ENCODE measurements at regions not wholly inside any gene's neighbourhood (a gene's known extent, or its start where the extent isn't known, plus 50 kb on each side); places are given as distances from the start of the nearest gene placed in this dataset.
A peak's percentile ranks its signal among the peaks of the same experiment; 100 is the strongest.
"Not testable (repeated sequence)": the region's sequence is repeated elsewhere in the genome, so short reads cannot be mapped to it uniquely, and the experiment has no call there.

DNA sequence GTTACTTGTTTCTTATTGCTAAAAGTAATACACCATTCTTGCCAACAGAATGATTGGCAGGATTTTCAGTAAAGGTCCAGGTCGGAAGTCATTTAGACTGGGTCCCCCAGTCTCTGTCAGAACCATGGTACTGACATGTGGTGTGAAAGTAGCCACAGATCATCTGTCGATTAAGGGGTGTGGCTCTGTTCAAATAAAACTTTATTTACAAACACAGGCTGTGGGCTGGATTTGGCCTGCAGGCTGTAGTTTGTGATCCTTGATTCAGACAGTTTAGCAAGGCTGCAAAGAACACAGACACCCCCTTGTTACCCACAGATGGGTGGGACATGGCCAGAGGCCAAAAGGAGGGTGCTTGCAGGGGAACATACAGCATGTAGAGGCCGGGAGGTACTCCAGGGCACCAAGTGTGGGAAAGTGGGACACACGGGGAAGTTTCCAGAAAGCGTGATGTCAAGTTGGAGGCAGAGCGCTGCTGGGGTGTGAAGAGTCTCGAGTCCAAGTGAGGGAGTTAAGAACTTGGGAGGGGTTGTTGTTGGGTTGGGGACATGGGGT, 104.1 kb upstream of the CCZ1B start:
- not testable (repeated sequence) for H3K4me3 Mint-ChIP-seq

GRCh38 chr7:6930787-6931186, 104.7 kb upstream of the CCZ1B start:
- DNase-seq = peak; percentile 21
- H3K36me3 Mint-ChIP-seq (ENCODE audit: insufficient read depth); H3K4me1 Mint-ChIP-seq (ENCODE audit: low read depth); H3K27me3 Mint-ChIP-seq (ENCODE audit: low read depth); ATAC-seq; H3K9me3 Mint-ChIP-seq: not testable (repeated sequence)
- peak overlapping the region; percentile 37 for H3K4me3 Mint-ChIP-seq

More for the DNA sequence above, 104.1 kb upstream of the CCZ1B start:
- not testable (repeated sequence) for DNase-seq; ATAC-seq; H3K27me3 Mint-ChIP-seq (ENCODE audit: low read depth); H3K4me1 Mint-ChIP-seq (ENCODE audit: low read depth); H3K9me3 Mint-ChIP-seq; H3K36me3 Mint-ChIP-seq (ENCODE audit: insufficient read depth)

DNA sequence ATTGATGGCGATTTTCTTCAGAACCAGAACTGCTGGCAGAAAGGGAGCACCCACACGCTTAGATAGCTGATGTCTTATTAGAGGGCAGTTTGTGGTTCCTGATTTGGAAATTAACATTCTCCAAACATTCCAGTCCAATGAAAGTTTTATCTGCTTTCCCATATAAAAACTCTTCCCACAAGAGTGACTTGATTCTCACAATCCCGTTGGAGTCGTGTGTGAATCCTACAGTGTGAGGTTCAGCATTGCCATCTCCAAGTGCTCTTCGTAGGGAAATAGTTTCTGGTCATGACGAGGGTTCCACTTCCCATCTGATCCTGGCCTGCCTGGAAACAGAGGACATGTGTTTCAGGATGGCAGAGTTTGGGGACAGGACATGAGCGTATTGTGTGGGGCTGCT, 105.4 kb upstream of the CCZ1B start:
- not testable (repeated sequence) for DNase-seq; H3K4me3 Mint-ChIP-seq; H3K9me3 Mint-ChIP-seq; H3K36me3 Mint-ChIP-seq (ENCODE audit: insufficient read depth); ATAC-seq; H3K27me3 Mint-ChIP-seq (ENCODE audit: low read depth); H3K4me1 Mint-ChIP-seq (ENCODE audit: low read depth)

DNA sequence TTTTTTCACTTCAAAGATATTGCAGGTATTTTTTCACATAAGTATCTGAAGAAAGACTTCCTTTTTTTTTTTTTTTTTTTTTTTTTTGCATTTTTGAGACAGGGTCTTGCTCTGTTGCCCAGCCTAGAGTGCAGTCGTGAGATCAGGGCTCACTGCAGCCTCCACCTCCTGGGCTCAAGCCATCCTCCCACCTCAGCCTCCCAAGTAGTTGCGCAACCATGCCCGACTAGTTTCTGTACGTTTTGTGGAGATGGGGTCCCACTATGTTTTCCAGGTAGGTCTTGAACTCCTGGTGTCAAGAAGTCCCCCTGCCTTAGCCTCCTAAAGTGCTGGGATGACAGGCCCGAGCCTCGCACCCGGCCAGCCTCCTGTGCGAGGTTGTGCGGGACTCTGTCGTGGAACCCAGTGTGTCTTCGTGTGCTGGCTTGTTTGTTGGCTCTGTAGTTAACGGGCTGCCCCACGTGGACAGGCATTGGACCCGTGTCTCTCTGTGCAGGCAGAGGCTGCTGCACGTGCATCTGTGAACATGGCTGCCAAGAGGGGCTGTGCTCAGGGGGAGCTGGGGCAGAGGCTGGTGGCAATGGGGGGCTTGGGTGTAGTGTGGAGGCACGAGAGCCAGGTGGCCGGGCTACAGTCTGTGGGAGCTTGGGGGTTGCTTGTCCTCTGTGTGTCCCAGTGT, 108.0 kb upstream of the CCZ1B start:
- not testable (repeated sequence) for H3K4me3 Mint-ChIP-seq; DNase-seq; H3K9me3 Mint-ChIP-seq; ATAC-seq; H3K27me3 Mint-ChIP-seq (ENCODE audit: low read depth); H3K4me1 Mint-ChIP-seq (ENCODE audit: low read depth); H3K36me3 Mint-ChIP-seq (ENCODE audit: insufficient read depth)

- Mint-ChIP-seq H3K4me3 (no peak overlapping the region), H3K4me1 (ENCODE audit: low read depth) (peaks cover 8% of the 10 kb centered on the region), H3K9me3 (no peaks in the 10 kb centered on the region), H3K27me3 (ENCODE audit: low read depth) (peaks cover 2% of the 10 kb centered on the region), H3K36me3 (ENCODE audit: insufficient read depth) (no peaks in the 10 kb centered on the region)
- DNase-seq (no peak), ATAC-seq (no peak)
These were observed 108.9 kb upstream of the CCZ1B start for GRCh38 chr7:6934981-6935380.

- H3K4me1 Mint-ChIP-seq (ENCODE audit: low read depth); H3K4me3 Mint-ChIP-seq; DNase-seq; H3K9me3 Mint-ChIP-seq; ATAC-seq; H3K27me3 Mint-ChIP-seq (ENCODE audit: low read depth); H3K36me3 Mint-ChIP-seq (ENCODE audit: insufficient read depth): not testable (repeated sequence)
These were observed 110.6 kb upstream of the CCZ1B start for GRCh38 chr7:6936626-6937025.

- ATAC-seq; H3K4me3 Mint-ChIP-seq; DNase-seq; H3K9me3 Mint-ChIP-seq; H3K4me1 Mint-ChIP-seq (ENCODE audit: low read depth); H3K36me3 Mint-ChIP-seq (ENCODE audit: insufficient read depth); H3K27me3 Mint-ChIP-seq (ENCODE audit: low read depth): not testable (repeated sequence)
These were observed 111.7 kb upstream of the CCZ1B start for GRCh38 chr7:6937746-6938145.

GRCh38 chr7:6938284-6938683, 112.2 kb upstream of the CCZ1B start:
- not testable (repeated sequence) for H3K4me1 Mint-ChIP-seq (ENCODE audit: low read depth); DNase-seq; H3K9me3 Mint-ChIP-seq; ATAC-seq; H3K36me3 Mint-ChIP-seq (ENCODE audit: insufficient read depth); H3K27me3 Mint-ChIP-seq (ENCODE audit: low read depth); H3K4me3 Mint-ChIP-seq

DNA sequence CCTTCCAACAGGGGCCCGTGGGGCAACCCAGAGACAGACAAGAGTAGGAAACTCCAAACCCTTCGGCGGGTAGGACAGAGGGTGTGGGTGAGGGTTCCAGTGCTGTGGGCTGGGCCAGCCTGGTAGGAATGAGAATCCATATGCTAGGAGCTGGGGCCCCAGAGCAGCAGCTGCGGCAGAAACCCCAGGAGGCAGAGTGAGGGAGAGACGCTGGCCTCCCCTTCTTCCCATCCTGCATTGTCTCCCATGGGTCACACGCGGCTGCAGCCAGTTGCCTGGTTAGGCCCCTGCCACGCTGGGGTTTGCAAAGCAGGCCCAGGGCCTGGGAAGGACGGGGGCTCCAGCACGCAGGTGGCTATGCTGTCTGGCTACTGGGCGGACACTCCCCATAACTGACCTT, 113.1 kb upstream of the CCZ1B start:
- not testable (repeated sequence) for H3K36me3 Mint-ChIP-seq (ENCODE audit: insufficient read depth); H3K4me1 Mint-ChIP-seq (ENCODE audit: low read depth); ATAC-seq; H3K9me3 Mint-ChIP-seq; H3K27me3 Mint-ChIP-seq (ENCODE audit: low read depth); H3K4me3 Mint-ChIP-seq; DNase-seq

DNA sequence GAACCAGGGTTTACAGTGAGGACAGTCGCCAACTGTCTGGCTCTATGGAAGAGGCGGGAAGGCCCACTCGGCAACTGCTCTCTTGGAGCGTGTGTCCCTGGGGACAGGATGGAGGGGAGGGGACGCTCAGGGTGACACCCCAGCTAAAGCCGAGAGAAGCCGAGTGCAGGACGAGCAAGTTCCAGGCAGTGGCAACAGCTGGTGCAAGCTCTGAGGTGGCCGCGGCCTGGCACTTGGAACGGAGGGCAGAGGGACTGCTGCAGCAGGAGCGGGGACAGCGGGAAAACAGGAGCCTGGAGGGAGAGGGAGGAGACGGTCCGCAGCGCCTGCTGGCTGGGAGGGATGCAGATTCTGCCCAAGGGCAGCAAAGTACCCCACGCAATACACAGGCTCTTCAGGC, 113.8 kb upstream of the CCZ1B start:
- H3K36me3 Mint-ChIP-seq (ENCODE audit: insufficient read depth); ATAC-seq; H3K9me3 Mint-ChIP-seq; DNase-seq; H3K4me3 Mint-ChIP-seq; H3K27me3 Mint-ChIP-seq (ENCODE audit: low read depth); H3K4me1 Mint-ChIP-seq (ENCODE audit: low read depth): not testable (repeated sequence)

DNA sequence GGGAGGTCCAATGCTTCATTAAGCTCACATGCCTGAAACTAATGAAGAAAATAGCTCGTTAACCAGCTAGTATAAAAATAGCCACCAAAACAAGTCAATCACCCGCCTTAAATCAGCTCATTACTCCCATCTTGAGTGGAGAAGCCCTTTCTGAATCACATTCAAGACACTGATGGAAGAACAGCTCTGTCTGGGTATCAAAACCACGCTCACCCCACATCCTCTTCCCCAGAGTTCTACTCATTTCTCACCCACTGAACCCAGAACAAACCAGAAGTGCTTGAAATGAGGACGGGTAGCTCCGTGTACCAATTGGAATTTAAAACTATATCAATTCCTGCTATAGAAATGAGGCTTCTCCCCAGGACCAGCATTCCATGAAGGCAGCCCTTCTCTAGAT, 120.8 kb upstream of the CCZ1B start:
- peaks cover 16% of the 10 kb centered on the region for H3K27me3 Mint-ChIP-seq (ENCODE audit: low read depth)
- DNase-seq; H3K36me3 Mint-ChIP-seq (ENCODE audit: insufficient read depth); ATAC-seq; H3K9me3 Mint-ChIP-seq; H3K4me3 Mint-ChIP-seq; H3K4me1 Mint-ChIP-seq (ENCODE audit: low read depth): not testable (repeated sequence)

- peaks cover 16% of the 10 kb centered on the region for H3K27me3 Mint-ChIP-seq (ENCODE audit: low read depth)
- not testable (repeated sequence) for H3K4me1 Mint-ChIP-seq (ENCODE audit: low read depth); H3K36me3 Mint-ChIP-seq (ENCODE audit: insufficient read depth); DNase-seq; H3K4me3 Mint-ChIP-seq; H3K9me3 Mint-ChIP-seq; ATAC-seq
These were observed 124.2 kb upstream of the CCZ1B start for GRCh38 chr7:6950231-6950630.

DNA sequence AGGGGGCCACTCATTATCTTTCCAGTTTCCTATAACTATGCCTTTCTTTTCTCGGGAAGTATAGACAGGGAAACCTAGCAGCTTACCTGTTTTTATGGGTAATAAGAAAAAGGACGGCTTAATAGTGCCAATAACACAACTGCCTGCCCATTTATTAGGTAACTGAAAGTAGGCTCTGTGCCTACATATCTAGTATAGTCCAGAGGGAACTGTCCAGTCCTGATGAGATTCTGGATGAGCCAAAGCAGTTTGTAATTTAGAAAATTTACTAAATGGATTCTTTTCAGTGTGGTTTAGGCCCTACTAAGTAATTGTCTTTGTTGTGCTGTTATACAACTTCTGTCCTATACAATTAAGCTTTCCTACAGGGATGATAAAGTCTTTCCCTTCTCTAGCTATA, 125.5 kb upstream of the CCZ1B start:
- H3K9me3 Mint-ChIP-seq = not testable (repeated sequence)

GRCh38 chr7:6953138-6953797, 127.2 kb upstream of the CCZ1B start:
- DNase-seq; H3K9me3 Mint-ChIP-seq; H3K36me3 Mint-ChIP-seq (ENCODE audit: insufficient read depth); H3K27me3 Mint-ChIP-seq (ENCODE audit: low read depth); H3K4me1 Mint-ChIP-seq (ENCODE audit: low read depth); H3K4me3 Mint-ChIP-seq; ATAC-seq: not testable (repeated sequence)

More for the DNA sequence above, 125.5 kb upstream of the CCZ1B start:
- peaks cover 13% of the 10 kb centered on the region for H3K27me3 Mint-ChIP-seq (ENCODE audit: low read depth)
- ATAC-seq; H3K4me1 Mint-ChIP-seq (ENCODE audit: low read depth); H3K4me3 Mint-ChIP-seq; DNase-seq; H3K36me3 Mint-ChIP-seq (ENCODE audit: insufficient read depth): not testable (repeated sequence)

- not testable (repeated sequence) for H3K9me3 Mint-ChIP-seq; H3K4me3 Mint-ChIP-seq; H3K27me3 Mint-ChIP-seq (ENCODE audit: low read depth); ATAC-seq; H3K36me3 Mint-ChIP-seq (ENCODE audit: insufficient read depth); DNase-seq; H3K4me1 Mint-ChIP-seq (ENCODE audit: low read depth)
These were observed 127.7 kb upstream of the CCZ1B start for GRCh38 chr7:6953798-6954181.
